MV-4-11 (cell line): ENCODE measurements at regions not wholly inside any gene's neighbourhood (a gene's known extent, or its start where the extent isn't known, plus 50 kb on each side); places are given as distances from the start of the nearest gene placed in this dataset.
"Not testable (repeated sequence)": the region's sequence is repeated elsewhere in the genome, so short reads cannot be mapped to it uniquely, and the experiment has no call there.

ENCODE experiments used
- DNase-seq: peaks from one replicate; lab custom pipeline; 2025; lab: John Stamatoyannopoulos, UW

- DNase-seq, result no peak
Observed at GRCh38 chr2:208799397-208799796, 392.8 kb downstream of the PTH2R start.

DNA sequence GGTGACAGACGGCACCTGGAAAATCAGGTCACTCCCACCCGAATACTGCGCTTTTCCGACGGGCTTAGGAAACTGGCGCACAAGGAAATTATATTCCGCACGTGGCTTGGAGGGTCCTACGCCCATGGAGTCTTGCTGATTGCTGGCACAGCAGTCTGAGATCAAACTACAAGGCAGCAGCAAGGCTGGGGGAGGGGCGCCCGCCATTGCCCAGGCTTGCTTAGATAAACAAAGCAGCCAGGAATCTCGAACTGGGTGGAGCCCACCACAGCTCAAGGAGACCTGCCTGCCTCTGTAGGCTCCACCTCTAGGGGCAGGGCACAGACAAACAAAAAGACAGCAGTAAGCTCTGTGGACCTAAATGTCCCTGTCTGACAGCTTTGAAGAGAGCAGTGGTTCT, 394.3 kb downstream of the PTH2R start:
- not testable (repeated sequence) for DNase-seq

GRCh38 chr2:208807756-208808155, 401.2 kb downstream of the PTH2R start:
- no peak for DNase-seq

GRCh38 chr2:208811885-208812284, 405.3 kb downstream of the PTH2R start:
- DNase-seq, result not testable (repeated sequence)

- no peak for DNase-seq
Observed at GRCh38 chr2:208819190-208819589, 412.6 kb downstream of the PTH2R start.

DNA sequence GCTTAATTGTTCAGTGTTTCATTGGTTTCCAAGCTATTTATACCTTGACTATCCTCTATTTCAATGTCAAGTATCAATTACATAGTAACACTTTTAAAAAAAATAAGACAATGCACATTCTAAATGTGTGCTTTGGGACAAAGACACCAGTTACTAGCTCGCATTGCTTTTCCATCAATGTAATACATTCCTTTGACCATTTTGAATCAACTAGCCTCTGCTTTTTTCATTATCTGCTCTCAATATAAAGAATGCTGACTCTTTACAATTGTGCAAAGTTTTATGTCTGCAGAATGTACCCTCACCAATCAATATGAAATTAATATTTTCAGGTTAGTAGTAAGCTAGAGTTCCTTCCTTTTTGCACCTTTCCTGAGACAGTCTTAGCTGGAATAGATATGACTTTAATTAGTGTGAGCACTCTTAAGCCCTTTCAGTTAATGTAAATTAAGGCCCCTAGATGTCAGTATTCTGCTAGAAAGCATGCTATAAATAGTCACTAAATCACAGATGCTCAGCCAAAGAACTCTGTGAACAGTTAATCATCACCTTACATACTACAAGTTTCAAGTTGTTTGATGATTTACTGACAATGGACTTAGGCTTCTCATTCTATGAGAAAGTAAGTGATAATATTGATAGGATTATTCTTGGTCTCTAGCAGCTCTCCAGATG, 413.6 kb downstream of the PTH2R start:
- DNase-seq, result peak; percentile 5

DNA sequence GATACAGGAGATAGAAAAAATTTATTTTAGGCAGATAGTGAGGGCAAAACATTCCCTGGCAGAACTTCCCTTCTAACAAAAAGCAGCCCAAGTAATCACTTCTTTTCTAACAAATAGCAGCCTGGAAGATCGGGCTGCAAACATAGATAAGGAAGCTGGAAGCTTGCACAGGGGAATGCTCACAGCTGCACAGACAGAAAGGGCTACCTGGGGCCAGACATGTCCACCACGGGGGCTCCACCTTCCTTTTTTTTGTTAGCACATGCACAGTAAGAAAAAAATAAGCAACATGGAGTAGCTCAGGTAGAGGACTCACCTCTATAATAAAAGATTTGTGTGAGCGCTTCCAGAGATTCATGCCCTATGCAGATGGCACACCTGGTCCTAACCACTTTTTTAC, 420.5 kb downstream of the PTH2R start:
- DNase-seq, result no peak

DNA sequence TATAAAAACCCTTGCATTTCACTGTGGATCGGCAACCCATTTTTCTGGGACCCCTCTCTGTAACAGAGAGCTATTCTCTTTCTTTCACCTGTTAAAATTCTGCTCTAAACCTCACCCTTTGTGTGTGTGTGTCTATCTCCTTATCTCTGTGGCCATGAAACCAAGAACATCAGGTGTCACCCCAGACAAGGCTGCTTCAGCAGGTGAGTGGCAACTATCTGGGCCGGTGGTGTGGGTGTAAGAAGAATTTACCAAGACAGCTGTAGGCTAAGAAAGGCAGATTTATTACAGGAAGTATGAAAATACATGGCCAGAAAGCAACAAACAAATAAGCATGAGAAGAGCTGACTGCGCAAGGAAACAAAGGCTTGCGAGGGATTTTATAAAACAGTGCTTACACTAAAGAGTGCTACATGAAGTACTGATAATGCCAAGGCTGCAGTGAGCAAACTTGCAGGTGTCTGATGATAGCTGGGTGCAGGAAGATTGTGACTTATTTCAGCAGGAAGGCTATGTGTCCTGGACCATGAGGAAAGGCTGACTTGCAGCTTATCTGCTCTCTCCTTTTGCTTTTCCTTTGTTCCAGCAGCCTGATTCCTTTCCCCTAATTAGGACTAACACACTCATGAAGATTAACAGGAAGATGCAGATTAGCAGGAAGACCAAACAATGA, 421.1 kb downstream of the PTH2R start:
- DNase-seq, result no peak

GRCh38 chr2:208830203-208830602, 423.6 kb downstream of the PTH2R start:
- no peak for DNase-seq

DNA sequence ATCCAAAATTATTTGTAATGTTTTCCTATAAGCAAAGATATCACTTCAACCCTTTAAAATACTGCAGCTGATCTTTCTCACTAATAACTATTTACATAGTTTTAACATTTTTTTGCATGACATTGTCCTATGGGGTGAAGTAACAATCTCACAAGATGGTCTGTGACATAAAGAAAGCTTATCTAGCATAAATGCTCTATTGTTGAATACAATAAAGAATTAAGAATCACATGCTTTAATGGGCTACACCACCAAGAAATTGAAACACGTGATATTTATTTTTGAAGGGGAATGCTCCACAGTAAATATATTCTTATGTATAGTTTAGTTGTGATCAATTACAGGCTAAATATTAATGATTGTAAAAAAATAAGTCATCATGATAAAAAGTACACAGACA, 441.1 kb downstream of the PTH2R start:
- DNase-seq, result no peak

DNA sequence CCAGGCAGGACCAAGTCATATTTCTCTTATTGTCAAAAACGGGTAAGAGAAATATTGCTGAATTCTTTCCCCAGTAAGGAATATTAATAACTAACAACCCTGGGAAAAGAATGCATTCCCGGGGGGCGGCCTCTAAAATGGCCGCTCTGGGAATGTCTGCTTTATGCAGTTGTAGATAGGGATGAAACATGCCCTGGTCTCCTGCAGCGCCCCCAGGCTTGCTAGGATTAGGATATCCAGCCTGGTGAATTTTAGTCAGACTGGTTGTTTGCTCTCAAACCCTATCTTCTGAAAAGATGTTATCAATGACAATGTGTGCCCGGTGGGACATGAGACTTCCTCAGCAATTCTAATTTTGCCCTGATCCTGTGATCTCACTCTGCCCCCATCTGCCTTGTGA, 448.1 kb downstream of the PTH2R start:
- no peak for DNase-seq

- no peak for DNase-seq
Observed at GRCh38 chr2:208867374-208867773, 460.8 kb downstream of the PTH2R start.

DNA sequence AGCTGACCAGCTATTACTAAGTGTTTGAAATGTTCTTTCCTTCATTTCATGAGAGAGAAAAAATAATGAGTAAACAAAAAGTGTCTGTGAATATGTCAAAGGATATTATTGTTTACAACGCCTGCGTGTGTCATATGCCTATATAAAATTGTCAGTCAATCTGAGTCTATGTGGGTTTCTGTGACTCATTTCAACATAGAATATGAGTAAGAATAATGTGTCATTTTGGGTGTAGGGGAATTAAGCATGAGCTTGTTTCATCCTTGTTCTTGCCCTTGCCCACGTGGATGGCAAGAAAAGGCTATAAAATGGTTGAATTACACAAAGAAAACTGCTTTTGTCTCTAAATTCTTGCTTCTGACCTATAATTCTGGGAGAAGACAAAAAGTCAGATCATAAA, 466.0 kb downstream of the PTH2R start:
- DNase-seq, result no peak

- no peak for DNase-seq
Observed at GRCh38 chr2:208879666-208880065, 473.1 kb downstream of the PTH2R start.

GRCh38 chr2:208880171-208880570, 473.6 kb downstream of the PTH2R start:
- DNase-seq, result no peak

DNA sequence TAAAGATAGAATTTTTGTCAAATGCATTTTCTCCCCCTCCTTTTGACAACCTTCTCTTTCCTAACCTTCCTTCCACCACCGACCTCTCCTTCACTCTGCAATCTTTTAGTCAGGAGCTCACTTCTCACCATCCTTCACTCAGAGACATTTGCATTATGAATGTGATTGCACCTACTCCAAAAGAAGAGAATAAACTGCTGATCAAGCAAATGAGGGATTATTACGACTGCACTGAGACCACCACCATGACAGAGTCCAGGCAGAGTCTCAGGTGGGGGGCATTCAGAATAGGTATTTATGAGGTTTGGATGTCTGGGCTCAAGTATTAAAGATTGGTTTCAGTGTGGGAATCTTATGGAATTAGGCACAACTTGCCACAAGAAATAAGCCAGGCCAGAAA, 483.9 kb downstream of the PTH2R start:
- DNase-seq, result no peak

GRCh38 chr2:208892203-208892602, 485.6 kb downstream of the PTH2R start:
- DNase-seq, result no peak

DNA sequence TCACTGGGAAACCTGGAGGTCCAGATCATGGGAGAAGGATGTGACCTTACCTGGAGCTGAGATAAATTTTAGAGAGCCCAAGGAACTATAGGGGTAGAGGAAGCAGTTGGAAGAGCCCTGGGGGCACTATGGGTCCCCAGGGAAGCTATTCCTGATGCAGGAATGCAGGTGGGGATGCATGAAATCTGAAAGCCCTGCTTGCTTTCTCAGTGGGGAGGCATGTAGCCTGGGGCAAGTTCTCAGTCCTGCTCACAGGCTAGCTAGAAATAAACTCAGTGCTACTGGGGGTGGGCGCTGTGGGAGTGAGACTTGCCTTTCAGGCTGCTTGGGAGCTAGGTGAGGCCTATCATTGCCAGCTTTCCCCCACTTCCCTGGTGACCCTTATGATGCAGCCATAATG, 499.7 kb downstream of the PTH2R start:
- DNase-seq, result no peak

DNA sequence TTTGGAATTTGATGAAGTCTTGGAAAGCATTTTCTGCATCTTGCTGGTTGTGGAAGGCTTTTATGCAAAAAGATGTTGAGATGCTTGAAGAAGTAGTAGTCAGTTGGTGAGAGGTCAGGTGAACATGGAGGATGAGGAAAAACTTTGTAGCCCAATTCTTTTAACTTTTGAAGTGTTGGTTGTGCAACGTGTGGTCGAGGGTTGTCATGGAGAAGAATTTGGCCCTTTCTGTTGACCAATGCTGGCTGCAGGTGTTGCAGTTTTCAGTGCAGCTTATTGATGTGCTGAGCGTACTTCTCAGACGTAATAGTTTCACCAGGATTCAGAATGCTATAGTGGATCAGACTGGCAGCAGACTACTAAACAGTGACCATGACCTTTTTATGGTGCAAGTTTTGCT, 508.4 kb upstream of the MAP2 start:
- no peak for DNase-seq

DNA sequence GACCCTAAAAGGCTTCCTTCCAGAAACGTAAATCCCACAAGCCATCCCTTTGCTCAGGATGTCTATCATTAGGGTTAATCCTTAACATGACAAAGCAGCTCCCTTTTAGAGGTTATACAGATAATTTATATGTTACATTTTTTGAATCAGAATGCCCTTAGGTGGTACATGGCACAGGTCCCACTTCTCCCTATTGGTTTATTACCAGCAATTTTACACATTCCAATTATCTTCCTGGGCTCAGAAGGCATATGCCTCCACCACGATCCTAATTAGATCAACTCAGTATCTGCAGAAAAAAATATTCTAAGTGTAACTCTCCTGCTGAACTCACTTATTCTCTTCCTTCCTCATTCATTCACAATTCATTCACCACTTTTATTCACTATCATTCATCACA, 507.0 kb upstream of the MAP2 start:
- DNase-seq, result no peak

DNA sequence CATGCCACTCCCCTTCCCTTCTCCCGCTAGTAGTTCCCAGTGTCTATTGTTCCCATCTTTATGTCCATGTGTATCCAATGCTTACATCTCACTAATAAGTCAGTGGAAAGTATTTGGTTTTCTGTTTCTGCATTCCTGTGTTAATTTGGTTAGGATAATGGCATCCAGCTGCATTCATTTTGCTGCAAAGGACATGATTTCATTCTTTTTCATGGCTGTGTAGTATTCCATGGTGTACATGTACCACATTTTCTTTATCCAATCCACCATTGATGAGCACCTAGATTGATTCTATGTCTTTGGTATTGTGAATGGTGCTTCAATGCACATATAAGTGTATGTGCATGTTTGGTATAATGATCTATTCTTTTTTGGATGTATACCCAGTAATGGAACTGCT, 502.5 kb upstream of the MAP2 start:
- DNase-seq, result not testable (repeated sequence)

DNA sequence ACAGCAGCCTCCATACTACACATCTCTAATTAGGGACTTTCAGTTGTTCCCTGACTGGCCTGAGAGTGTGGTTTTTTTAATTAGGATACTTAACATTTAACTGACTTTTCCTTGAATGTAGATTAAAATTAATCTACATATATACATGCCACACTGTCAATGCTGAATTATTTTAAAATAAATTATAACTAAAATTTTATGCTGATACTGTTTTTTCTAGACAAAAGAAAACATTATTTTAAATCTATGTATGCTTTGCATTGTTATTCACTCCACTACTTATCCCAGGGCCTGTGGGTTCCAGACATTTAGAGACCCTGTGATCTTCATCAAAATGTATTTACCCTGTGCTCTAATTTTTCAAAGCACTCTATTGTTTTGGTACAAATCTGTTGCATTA, 496.0 kb upstream of the MAP2 start:
- DNase-seq, result no peak

GRCh38 chr2:208929139-208929864, 494.5 kb upstream of the MAP2 start:
- DNase-seq, result no peak
